ENCODE measurements at regions not wholly inside any gene's neighbourhood (a gene's known extent, or its start where the extent isn't known, plus 50 kb on each side); places are given as distances from the start of the nearest gene placed in this dataset.

- DNase-seq (ENCODE audit: low spot score), result no peak
Measured at GRCh38 chr21:41076064-41076463, 91.9 kb upstream of the BACE2 start.

DNA sequence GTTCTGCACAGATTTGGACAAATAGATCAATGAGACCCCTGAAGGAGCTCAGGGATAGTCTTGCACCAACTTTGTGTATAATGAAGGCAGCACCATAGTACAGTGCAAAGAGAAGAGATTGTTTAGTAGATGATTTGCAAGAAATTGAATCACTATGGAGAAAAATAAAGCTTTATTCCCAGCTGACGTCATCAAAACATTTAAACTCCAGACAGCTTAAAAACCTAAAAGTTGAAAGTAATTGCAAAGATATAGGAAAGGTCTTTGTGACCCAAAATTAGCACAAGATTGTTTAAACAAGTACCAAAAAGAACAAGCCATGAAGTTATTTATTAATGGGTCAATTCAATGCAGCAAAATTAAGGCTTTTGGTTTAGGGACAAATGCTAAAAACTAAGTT, 88.8 kb upstream of the BACE2 start:
- DNase-seq (ENCODE audit: low spot score), result no peak

DNA sequence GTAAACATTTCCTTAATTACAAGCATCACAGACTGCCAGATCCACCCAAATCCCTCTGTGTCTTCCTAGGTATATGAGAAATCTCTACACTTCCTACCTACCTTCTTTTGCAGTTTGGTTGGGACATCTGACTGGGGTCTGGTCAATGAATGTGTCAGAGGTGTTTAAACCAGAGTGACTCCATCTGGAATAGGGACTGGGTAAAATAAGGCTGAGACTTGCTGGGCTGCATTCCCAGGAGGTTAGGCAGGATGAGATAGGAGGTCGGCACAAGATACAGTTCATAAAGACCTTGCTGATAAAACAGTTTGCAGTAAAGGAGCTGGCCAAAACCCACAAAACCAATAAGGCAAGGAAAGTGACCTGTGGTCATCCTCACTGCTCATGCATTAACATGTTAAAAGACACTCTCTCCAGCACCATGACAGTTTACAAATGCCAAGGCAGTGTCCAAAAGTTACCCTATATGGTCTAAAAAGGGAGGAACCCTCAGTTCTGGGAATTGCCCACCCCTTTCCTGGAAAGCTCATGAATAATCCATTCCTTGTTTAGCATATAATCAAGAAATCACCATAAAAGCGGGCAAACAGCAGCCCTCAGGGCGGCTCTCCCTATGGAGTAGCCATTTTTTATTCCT, 87.4 kb upstream of the BACE2 start:
- no peak for DNase-seq (ENCODE audit: low spot score)

DNA sequence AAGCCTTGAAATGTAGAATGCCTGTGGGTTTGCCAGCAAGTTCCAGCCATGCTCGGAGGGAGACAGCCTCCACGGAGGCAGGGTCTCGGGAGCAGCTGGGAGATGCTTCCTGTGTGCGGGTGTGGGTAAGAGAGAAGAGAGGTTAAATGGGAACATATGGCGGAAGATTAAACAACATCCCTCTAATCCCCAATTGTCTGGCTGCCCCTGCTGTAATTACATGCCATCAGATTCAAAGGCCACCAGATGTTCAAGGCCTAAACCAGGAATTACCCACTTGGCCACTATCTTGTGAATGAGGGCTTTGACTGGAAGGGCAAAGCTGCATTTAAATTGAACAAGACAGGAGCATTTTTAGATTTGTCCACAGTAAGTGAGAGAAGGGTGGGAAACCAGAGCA, 81.4 kb upstream of the BACE2 start:
- DNase-seq (ENCODE audit: low spot score), result no peak

DNA sequence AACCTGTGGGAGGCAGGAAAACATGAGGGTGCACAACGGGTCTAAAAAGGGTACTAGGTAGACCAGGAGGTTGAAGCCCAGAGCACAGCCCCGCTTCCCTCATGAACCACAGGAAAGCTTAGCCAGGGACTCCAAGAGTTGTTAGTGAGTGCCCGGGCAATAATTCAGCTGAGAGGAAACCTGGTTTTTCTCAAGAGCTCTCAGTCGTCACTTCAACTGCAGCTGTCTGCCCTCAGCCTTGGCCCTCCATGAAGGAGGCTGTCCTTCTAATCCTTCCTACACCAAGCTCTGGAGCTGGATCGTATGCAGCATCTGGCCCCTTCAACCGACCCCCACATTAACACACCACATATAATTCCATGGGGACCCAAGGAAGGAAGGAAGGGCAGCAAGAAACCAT, 77.0 kb upstream of the BACE2 start:
- DNase-seq (ENCODE audit: low spot score), result no peak

DNA sequence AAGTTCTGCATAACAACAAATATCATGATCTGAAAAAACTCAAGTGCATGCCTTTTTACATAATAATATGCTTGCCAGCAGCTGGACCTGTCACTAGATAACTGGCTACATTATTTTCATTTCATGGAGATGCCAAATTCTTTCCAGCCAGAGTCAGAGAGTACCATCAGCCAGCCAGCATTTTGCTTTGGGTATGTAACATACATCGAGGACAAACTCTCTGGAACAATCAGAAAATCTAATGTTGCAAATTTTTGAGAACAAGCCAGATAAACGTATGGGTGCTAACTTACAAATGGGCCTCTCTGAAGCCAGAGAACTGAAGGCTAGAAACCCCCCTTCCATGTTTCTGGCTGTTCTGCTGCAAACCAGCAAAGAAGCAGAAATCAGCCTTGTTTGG, 76.3 kb upstream of the BACE2 start:
- no peak for DNase-seq (ENCODE audit: low spot score)

DNA sequence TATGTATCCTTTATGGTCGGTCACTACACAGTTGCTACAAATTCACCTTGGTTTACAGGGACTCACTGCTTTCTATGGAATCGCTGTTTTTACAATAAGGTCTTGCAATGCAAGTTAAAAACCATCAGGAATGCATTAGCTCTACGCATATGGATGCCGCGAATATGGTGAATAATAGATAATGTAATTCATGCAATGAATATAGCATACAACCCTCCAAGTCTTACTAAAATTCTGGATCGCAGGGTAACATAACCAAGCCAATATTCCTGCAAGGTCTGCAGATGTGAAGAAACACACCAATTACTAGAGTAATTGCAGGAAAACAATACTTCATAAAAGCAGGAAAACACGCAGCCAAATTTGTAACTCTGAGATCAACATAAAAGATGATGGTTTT, 75.6 kb upstream of the BACE2 start:
- DNase-seq (ENCODE audit: low spot score), result no peak

GRCh38 chr21:41095983-41096382, 72.0 kb upstream of the BACE2 start:
- DNase-seq (ENCODE audit: low spot score), result no peak

GRCh38 chr21:41098076-41098475, 69.9 kb upstream of the BACE2 start:
- DNase-seq (ENCODE audit: low spot score), result no peak

DNA sequence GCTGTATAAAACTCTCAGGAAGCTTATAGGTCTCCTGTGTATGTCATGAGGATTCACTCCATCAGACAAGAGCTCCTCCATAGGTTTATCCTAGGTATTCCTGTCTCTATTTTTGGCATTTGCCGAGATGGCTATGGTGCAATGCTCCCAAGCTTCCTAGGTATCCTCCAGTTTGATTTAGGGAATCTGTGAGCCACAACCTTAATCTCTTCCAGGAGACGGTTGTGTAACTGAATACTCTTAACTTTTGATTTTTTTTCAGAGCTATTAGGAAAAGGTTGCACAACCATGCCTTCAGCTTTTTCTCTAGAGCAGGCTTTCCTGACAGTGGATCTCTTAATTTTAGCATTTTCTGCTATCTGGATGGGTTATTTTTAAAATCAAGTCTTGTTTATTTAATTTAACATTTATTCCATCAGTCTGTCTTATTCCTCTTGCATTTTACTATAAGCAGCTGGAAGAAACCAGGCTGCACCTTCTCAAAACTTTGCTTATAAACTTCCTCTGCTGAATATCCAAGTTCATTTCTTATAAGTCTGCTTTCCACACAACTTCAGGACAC, 69.4 kb upstream of the BACE2 start:
- no peak for DNase-seq (ENCODE audit: low spot score)

- no peak for DNase-seq (ENCODE audit: low spot score)
Measured at GRCh38 chr21:41100826-41101550, 67.0 kb upstream of the BACE2 start.

DNA sequence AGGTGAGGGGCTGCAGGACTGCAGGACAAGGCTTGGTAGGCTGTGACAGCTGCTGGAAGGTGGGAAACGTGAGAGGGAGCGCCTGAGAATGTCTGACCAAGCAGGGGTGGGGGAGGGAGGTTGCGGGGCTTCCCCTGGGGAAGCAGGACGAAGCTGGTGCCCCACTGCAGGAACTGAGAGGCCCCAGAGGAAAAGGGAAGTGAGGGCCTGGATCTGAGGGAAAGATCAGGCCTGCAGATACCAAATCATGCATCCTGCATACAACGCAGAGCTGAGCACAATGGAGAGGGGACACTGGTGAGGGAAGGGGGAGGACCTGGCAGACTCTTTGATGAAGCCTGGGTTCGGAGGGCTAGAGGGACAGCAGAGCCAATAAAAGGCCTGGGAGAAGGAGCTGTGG, 65.7 kb upstream of the BACE2 start:
- no peak for DNase-seq (ENCODE audit: low spot score)

GRCh38 chr21:41107602-41108001, 60.4 kb upstream of the BACE2 start:
- no peak for DNase-seq (ENCODE audit: low spot score)

- DNase-seq (ENCODE audit: low spot score), result no peak
Measured at GRCh38 chr21:41108668-41109585, 59.0 kb upstream of the BACE2 start.

GRCh38 chr21:41110161-41110560, 57.8 kb upstream of the BACE2 start:
- DNase-seq (ENCODE audit: low spot score), result no peak

GRCh38 chr21:41110664-41111063, 57.3 kb upstream of the BACE2 start:
- no peak for DNase-seq (ENCODE audit: low spot score)

DNA sequence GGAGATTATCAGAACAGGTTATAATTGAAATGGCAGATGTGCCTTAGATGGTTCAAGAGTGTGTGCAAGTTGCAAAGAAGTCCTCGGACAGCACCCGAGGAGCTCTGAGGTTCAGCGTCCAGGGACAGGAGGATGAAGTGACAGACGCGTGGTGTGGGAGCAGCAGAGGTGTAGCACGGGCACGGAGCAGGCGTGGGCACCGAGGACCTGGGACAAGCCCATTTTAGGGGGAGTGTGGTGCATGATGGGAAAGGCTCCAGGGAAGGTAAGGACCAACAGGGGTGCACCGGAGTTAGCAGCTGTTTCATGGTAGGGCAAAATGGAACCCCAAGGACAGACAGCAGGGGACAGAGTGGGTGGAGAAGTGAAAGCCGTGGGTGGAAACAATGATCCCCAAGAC, 56.3 kb upstream of the BACE2 start:
- DNase-seq (ENCODE audit: low spot score), result no peak

- DNase-seq (ENCODE audit: low spot score), result peak; percentile 53
Measured at GRCh38 chr21:41112740-41113692, 54.9 kb upstream of the BACE2 start.

GRCh38 chr21:41115851-41116250, 52.1 kb upstream of the BACE2 start:
- DNase-seq (ENCODE audit: low spot score), result no peak

All from AG08396 (cell line).